ENCODE measurements at regions not wholly inside any gene's neighbourhood (a gene's known extent, or its start where the extent isn't known, plus 50 kb on each side); places are given as distances from the start of the nearest gene placed in this dataset.
"Not testable (repeated sequence)": the region's sequence is repeated elsewhere in the genome, so short reads cannot be mapped to it uniquely, and the experiment has no call there.

DNA sequence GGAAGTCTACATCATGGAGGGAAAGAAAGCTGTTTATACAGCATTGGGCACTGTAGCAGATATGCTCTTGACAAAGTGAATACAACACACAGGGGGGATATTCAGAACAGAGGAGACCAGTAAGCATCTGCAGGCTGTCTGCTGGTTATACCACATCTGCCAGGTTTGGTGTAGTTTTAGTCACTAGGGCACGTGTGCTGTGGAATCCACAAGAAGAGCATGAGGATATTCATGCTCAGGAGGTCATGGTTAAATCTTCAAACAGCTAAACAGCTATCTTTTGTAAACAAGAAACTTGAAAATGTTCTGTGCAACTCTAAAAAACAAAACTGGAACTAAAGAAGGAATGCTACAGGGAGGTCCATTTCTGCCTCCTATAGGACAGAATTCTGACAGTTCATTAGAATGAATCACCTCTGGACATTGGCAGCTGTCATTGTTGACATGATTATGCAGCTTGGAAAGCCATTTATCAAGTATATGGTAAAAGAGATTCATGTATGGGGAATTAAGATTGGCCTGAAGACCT, 175.8 kb downstream of the RCHY1 start:
- Histone ChIP-seq H3K27me3 (ENCODE audit: low read depth, low read length) (0 out of 2 replicates have a peak, but pooled peaks cover 3% of the 10 kb centered on the region), H3K27ac (ENCODE audit: low read length) (no peak overlapping the region), H3K4me3 (ENCODE audit: low read length) (no peak overlapping the region), H4K20me1 (ENCODE audit: insufficient read depth, low read length) (no peaks in the 10 kb centered on the region), H3K9ac (ENCODE audit: low read length) (no peak overlapping the region), H3K36me3 (replicated peaks; ENCODE audit: low read depth, low read length) (no peaks in the 10 kb centered on the region), H3K9me3 (ENCODE audit: insufficient read depth, low read length) (no peaks in the 10 kb centered on the region), H2AFZ (ENCODE audit: low read depth, low read length) (no peak overlapping the region), H3K4me2 (ENCODE audit: low read length) (no peak overlapping the region), H3K4me1 (ENCODE audit: low read length) (no peaks in the 10 kb centered on the region), H3K79me2 (ENCODE audit: low read length) (no peaks in the 10 kb centered on the region)
- no peak for TF ChIP-seq CTCF (IDR thresholded peaks at IDR 0.05; ENCODE audit: low read depth, low read length)
- no peak for TF ChIP-seq EZH2phosphoT487 (IDR thresholded peaks at IDR 0.05; ENCODE audit: low read depth)

DNA sequence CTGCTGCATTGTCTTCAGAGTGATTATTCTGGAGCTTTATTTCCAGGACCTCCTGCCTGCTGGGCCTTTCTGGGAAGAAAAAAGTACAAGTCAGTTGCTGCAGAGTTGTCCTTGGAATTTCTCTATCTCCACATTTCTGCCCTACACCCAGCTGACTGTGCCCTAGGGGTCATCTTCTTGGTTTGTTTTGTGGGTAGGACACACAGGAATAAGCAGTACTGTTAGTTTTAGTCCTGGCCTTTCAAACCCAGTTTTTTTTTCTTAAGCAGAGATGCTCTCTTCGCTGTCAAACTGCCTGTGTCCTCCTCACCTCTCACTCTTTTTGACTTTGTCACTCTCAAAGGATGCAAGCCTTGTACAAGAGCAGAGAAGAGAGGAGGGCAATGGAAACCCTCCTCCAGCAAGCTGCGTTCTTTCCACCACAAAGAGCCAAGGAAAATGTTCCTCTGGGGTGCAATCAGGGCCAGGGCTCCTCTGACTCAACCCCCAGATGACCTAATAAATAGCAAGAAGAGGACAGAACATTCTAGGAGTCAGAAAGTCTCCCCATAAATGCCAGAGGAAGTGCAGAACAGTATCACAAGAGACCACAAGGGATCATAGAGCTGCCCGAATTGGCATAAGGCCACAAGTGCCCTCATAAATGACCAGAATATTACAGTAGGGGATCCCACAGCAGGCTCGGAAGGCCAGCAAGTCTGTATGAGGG, 186.2 kb downstream of the RCHY1 start:
- Histone ChIP-seq H3K27ac (ENCODE audit: low read length) (no peak overlapping the region), H3K4me3 (ENCODE audit: low read length) (no peak overlapping the region)
- no peak for TF ChIP-seq CTCF (IDR thresholded peaks at IDR 0.05; ENCODE audit: low read depth, low read length)
- no peak for TF ChIP-seq EZH2phosphoT487 (IDR thresholded peaks at IDR 0.05; ENCODE audit: low read depth)

DNA sequence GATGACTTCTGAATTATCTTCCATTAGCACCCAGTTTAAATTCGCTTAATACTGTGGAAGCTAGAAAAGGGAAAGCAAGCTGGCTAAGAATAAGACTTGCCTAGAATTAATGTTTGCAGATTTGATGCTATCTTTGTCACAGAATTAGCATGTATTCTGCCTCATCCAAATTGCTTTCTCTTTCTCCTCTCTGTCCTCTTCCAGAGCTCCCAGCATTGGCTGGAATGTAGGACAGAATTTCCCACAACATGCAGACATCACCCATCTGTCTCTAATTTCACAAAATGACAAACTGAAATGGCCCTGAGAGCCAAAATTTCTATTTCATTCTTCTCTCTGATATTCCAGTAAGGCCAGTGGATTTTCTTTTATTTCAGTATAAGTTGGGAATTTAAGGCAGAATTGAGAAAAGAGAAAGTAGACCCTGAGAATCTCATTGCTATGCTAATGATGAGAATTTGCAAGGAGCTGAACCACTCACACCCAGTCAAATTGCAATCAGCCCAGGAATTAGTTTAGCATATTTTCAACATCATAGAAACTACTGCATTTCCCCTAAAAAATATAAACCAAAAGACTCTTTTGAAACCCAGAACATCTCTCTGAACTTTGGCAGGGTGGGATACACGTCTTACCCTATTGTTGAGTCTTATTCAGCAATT, 188.8 kb downstream of the RCHY1 start:
- TF ChIP-seq EZH2phosphoT487 (IDR thresholded peaks at IDR 0.05; ENCODE audit: low read depth), result no peak
- TF ChIP-seq CTCF (IDR thresholded peaks at IDR 0.05; ENCODE audit: low read depth, low read length), result no peak
- Histone ChIP-seq H3K79me2 (ENCODE audit: low read length) (no peaks in the 10 kb centered on the region), H3K36me3 (replicated peaks; ENCODE audit: low read depth, low read length) (no peaks in the 10 kb centered on the region), H3K9me3 (ENCODE audit: insufficient read depth, low read length) (no peaks in the 10 kb centered on the region), H2AFZ (ENCODE audit: low read depth, low read length) (no peak overlapping the region), H3K4me1 (ENCODE audit: low read length) (no peaks in the 10 kb centered on the region), H3K27ac (ENCODE audit: low read length) (no peak overlapping the region), H3K9ac (ENCODE audit: low read length) (no peak overlapping the region), H3K4me3 (ENCODE audit: low read length) (no peak overlapping the region), H3K4me2 (ENCODE audit: low read length) (no peak overlapping the region), H4K20me1 (ENCODE audit: insufficient read depth, low read length) (no peaks in the 10 kb centered on the region), H3K27me3 (ENCODE audit: low read depth, low read length) (no peaks in the 10 kb centered on the region)

More for the DNA sequence above, 186.2 kb downstream of the RCHY1 start:
- no peaks in the 10 kb centered on the region for H3K27me3 ChIP-seq (ENCODE audit: low read depth, low read length)
- no peak overlapping the region for H3K9ac ChIP-seq (ENCODE audit: low read length)
- no peak overlapping the region for H2AFZ ChIP-seq (ENCODE audit: low read depth, low read length)
- H3K79me2 ChIP-seq (ENCODE audit: low read length), result no peaks in the 10 kb centered on the region
- no peaks in the 10 kb centered on the region for H4K20me1 ChIP-seq (ENCODE audit: insufficient read depth, low read length)
- no peaks in the 10 kb centered on the region for H3K36me3 ChIP-seq (replicated peaks; ENCODE audit: low read depth, low read length)
- H3K4me1 ChIP-seq (ENCODE audit: low read length), result no peaks in the 10 kb centered on the region
- H3K9me3 ChIP-seq (ENCODE audit: insufficient read depth, low read length), result no peaks in the 10 kb centered on the region
- H3K4me2 ChIP-seq (ENCODE audit: low read length), result no peak overlapping the region

GRCh38 chr4:75321484-75321883, 192.7 kb downstream of the RCHY1 start:
- Histone ChIP-seq H4K20me1 (ENCODE audit: insufficient read depth, low read length) (no peaks in the 10 kb centered on the region), H3K36me3 (replicated peaks; ENCODE audit: low read depth, low read length) (no peaks in the 10 kb centered on the region), H3K27me3 (ENCODE audit: low read depth, low read length) (no peaks in the 10 kb centered on the region), H3K9ac (ENCODE audit: low read length) (no peak overlapping the region), H3K4me1 (ENCODE audit: low read length) (no peaks in the 10 kb centered on the region), H2AFZ (ENCODE audit: low read depth, low read length) (no peak overlapping the region), H3K79me2 (ENCODE audit: low read length) (no peaks in the 10 kb centered on the region), H3K27ac (ENCODE audit: low read length) (no peak overlapping the region), H3K4me3 (ENCODE audit: low read length) (no peak overlapping the region), H3K4me2 (ENCODE audit: low read length) (no peak overlapping the region), H3K9me3 (ENCODE audit: insufficient read depth, low read length) (no peaks in the 10 kb centered on the region)
- TF ChIP-seq EZH2phosphoT487 (IDR thresholded peaks at IDR 0.05; ENCODE audit: low read depth), result no peak
- no peak for TF ChIP-seq CTCF (IDR thresholded peaks at IDR 0.05; ENCODE audit: low read depth, low read length)

GRCh38 chr4:75317641-75318040, 196.6 kb downstream of the RCHY1 start:
- H3K4me2 ChIP-seq (ENCODE audit: low read length); H3K36me3 ChIP-seq (replicated peaks; ENCODE audit: low read depth, low read length); H3K27ac ChIP-seq (ENCODE audit: low read length); H2AFZ ChIP-seq (ENCODE audit: low read depth, low read length); H4K20me1 ChIP-seq (ENCODE audit: insufficient read depth, low read length); H3K79me2 ChIP-seq (ENCODE audit: low read length); H3K9me3 ChIP-seq (ENCODE audit: insufficient read depth, low read length); H3K27me3 ChIP-seq (ENCODE audit: low read depth, low read length); H3K4me3 ChIP-seq (ENCODE audit: low read length); H3K9ac ChIP-seq (ENCODE audit: low read length); H3K4me1 ChIP-seq (ENCODE audit: low read length): not testable (repeated sequence)
